Stomach (tissue), 8 donors: ENCODE measurements at regions not wholly inside any gene's neighbourhood (a gene's known extent, or its start where the extent isn't known, plus 50 kb on each side); places are given as distances from the start of the nearest gene placed in this dataset.

Experiments used
- DNase-seq, 2 donors: peaks; one replicate each; pipeline versions ENCODE4 v3.0.0 to v3.0.0-alpha.2; 2013 to 2019
- H3K27ac ChIP-seq, 5 donors: fragments of 200-600 bp in 4 of 5; sonication (generic) in 4 of 5; one replicate each; pipeline ENCODE4 v1.5.1; 2013 to 2019; ENCODE audit warnings: mild to moderate bottlenecking in 1 of 5, moderate library complexity in 1 of 5
- H3K27me3 ChIP-seq, 3 donors: fragments of 200-600 bp; sonication (generic); one replicate each; pipeline ENCODE4 v1.5.1; 2017 to 2019; ENCODE audit warnings: mixed run types in 1 of 3
- H3K36me3 ChIP-seq, 4 donors: fragments of 200-600 bp; sonication (generic); 1 replicate in 3 of 4; 2 replicates in 1 of 4; pipeline ENCODE4 v1.5.1; 2016 to 2019
- H3K4me1 ChIP-seq, 4 donors: fragments of 200-600 bp; sonication (generic); one replicate each; pipeline ENCODE4 v1.5.1; 2016 to 2019
- H3K4me3 ChIP-seq, 4 donors: fragments of 200-600 bp; sonication (generic) in 3 of 4; one replicate each; pipeline ENCODE4 v1.5.1; 2016 to 2019; ENCODE audit warnings: mild to moderate bottlenecking in 1 of 4
- H3K9me3 ChIP-seq, 4 donors: fragments of 200-600 bp; sonication (generic); one replicate each; pipeline ENCODE4 v1.5.1; 2016 to 2019
- EP300 ChIP-seq: sonication (generic); formaldehyde crosslinking; IDR thresholded peaks from one replicate; pipeline ENCODE4 v1.6.1; 2017; ENCODE audit warnings: antibody characterized with exemption
- POLR2A ChIP-seq, 4 donors: fragments of 450-650 bp; IDR thresholded peaks; one replicate each; pipeline ENCODE4 v1.6.1; 2016; ENCODE audit warnings: antibody characterized with exemption in 4 of 4, control low read depth in 2 of 4, mild to moderate bottlenecking in 1 of 4, moderate library complexity in 1 of 4
- POLR2AphosphoS5 ChIP-seq, 3 donors: sonication (generic); formaldehyde crosslinking; IDR thresholded peaks; one replicate each; pipeline ENCODE4 v1.6.1; 2016; ENCODE audit warnings: antibody characterized with exemption in 3 of 3
- WGBS, 5 donors: extraction: QIAGEN DNeasy Blood & Tissue Kit in 3 of 5; methylation state at CpG; one replicate each; pipeline versions ENCODE4 v1.1.5 to v1.1.7; 2013 to 2018; 5-methylcytosine and 5-hydroxymethylcytosine counted together
- intact Hi-C: fragments of 100-400 bp; cut with DNase I; formaldehyde crosslinking; loops from one replicate; pipeline ENCODE4 v1.15.1; 2023; ENCODE audit warnings: low total_unique reads
- TF ChIP-seq, protein P1 (sequence below), 7 experiments: fragments of 450-650 bp in 4 of 7; fragments of 200-600 bp in 3 of 7; sonication (generic) in 3 of 7; IDR thresholded peaks; one replicate each; pipeline ENCODE4 v1.5.1; 2016 to 2019; ENCODE audit warnings: antibody characterized with exemption in 7 of 7, control low read depth in 2 of 7, mild to moderate bottlenecking in 1 of 7
- donor health status: healthy with polysubstance abuse.
- donor health status: Bipolar disorder and iron deficiency.
- donor health status: healthy.

GRCh38 chr6:113308266-113308665 is 548.9 kb upstream of the MARCKS start:
- Histone ChIP-seq H3K27ac (no peak overlapping the region), H3K36me3 (no peaks in the 10 kb centered on the region), H3K4me3 (no peak overlapping the region), H3K27me3 (no peaks in the 10 kb centered on the region), H3K4me1 (no peaks in the 10 kb centered on the region), H3K9me3 (no peaks in the 10 kb centered on the region)
- no peak for DNase-seq
- intact Hi-C loops: no loop called here
- WGBS, 5 donors: 67 to 94% (median 90%) methylated on average over 2 of the region's 2 CpGs
- TF ChIP-seq EP300: no peak
- TF ChIP-seq, protein P1, sequence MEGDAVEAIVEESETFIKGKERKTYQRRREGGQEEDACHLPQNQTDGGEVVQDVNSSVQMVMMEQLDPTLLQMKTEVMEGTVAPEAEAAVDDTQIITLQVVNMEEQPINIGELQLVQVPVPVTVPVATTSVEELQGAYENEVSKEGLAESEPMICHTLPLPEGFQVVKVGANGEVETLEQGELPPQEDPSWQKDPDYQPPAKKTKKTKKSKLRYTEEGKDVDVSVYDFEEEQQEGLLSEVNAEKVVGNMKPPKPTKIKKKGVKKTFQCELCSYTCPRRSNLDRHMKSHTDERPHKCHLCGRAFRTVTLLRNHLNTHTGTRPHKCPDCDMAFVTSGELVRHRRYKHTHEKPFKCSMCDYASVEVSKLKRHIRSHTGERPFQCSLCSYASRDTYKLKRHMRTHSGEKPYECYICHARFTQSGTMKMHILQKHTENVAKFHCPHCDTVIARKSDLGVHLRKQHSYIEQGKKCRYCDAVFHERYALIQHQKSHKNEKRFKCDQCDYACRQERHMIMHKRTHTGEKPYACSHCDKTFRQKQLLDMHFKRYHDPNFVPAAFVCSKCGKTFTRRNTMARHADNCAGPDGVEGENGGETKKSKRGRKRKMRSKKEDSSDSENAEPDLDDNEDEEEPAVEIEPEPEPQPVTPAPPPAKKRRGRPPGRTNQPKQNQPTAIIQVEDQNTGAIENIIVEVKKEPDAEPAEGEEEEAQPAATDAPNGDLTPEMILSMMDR (IDR thresholded peaks at IDR 0.05): no peak
- TF ChIP-seq POLR2A (IDR thresholded peaks at IDR 0.05): no peak
- TF ChIP-seq POLR2AphosphoS5 (IDR thresholded peaks at IDR 0.05): no peak

- TF ChIP-seq POLR2AphosphoS5 (IDR thresholded peaks at IDR 0.05) (no peak), POLR2A (IDR thresholded peaks at IDR 0.05) (no peak), EP300 (no peak)
- TF ChIP-seq, protein P1 (IDR thresholded peaks at IDR 0.05): no peak
Observed at GRCh38 chr6:113313841-113314240, 543.3 kb upstream of the MARCKS start.

DNA sequence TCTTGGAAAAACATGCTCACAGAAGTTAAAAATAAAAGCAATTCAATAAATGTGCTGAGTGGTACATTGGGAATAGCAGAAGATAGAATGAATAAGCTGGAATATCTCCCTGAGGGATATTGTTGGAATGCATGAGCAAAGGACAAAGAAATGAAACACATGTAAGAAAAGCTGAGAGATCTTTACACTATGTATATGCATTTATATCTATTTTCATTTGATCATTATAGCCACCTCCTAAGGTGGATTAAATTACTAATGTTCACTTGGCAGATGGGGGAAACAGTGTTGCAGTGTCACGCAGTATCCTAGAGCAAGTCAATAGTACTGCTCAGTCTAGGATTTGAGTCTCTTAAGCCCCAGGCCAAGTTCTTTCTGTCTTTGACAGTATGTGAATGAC is 542.0 kb upstream of the MARCKS start:
- H3K9me3 ChIP-seq: no peaks in the 10 kb centered on the region
- no peaks in the 10 kb centered on the region for H3K27me3 ChIP-seq
- TF ChIP-seq POLR2A (IDR thresholded peaks at IDR 0.05): no peak
- TF ChIP-seq POLR2AphosphoS5 (IDR thresholded peaks at IDR 0.05): no peak
- TF ChIP-seq EP300: no peak
- TF ChIP-seq, protein P1 (IDR thresholded peaks at IDR 0.05): no peak
- H3K4me1 ChIP-seq: no peaks in the 10 kb centered on the region
- 89 to 100% (median 92%) methylated on average over 1 of the region's 1 CpG for WGBS, 5 donors
- H3K4me3 ChIP-seq: no peak overlapping the region
- H3K36me3 ChIP-seq: no peaks in the 10 kb centered on the region
- no peak overlapping the region for H3K27ac ChIP-seq
- intact Hi-C loops: no loop called here
- DNase-seq: peak in 1 of 2 donors; percentile 30

More at GRCh38 chr6:113313841-113314240, 543.3 kb upstream of the MARCKS start:
- no peak overlapping the region for H3K27ac ChIP-seq
- H3K36me3 ChIP-seq: no peaks in the 10 kb centered on the region
- no peaks in the 10 kb centered on the region for H3K9me3 ChIP-seq
- 80 to 91% (median 90%) methylated on average over 1 of the region's 1 CpG for WGBS, 5 donors
- no peak overlapping the region for H3K4me3 ChIP-seq
- intact Hi-C loops: no loop called here
- H3K27me3 ChIP-seq: no peaks in the 10 kb centered on the region
- no peaks in the 10 kb centered on the region for H3K4me1 ChIP-seq
- DNase-seq: no peak

DNA sequence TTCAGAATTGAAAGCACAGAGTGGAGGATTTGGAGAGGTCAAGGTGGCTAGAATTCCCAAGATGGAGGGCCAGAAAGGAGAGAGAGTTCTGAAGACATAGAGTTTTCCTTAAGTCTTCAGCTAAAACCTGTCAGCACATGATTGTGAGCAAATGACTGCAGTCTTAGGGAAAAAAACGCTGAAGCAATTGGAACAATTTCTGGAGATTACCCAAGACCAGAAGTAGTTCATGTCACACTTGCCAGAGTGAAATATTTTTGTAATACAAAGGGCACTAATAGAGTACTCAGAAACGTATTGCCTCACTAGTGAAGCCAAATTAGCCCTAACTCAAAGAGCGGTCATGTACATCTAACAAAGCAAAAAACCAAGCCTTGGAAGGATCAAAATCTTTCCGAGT is 541.3 kb upstream of the MARCKS start:
- Histone ChIP-seq H3K4me1 (no peaks in the 10 kb centered on the region), H3K27me3 (no peaks in the 10 kb centered on the region)
- WGBS, 5 donors: 63 to 87% (median 82%) methylated on average over 4 of the region's 4 CpGs

More for the DNA sequence above, 541.3 kb upstream of the MARCKS start:
- no peaks in the 10 kb centered on the region for H3K9me3 ChIP-seq
- intact Hi-C loops: no loop called here
- no peak overlapping the region for H3K4me3 ChIP-seq
- no peaks in the 10 kb centered on the region for H3K36me3 ChIP-seq
- H3K27ac ChIP-seq: no peak overlapping the region
- TF ChIP-seq POLR2A (IDR thresholded peaks at IDR 0.05) (no peak), EP300 (no peak), POLR2AphosphoS5 (IDR thresholded peaks at IDR 0.05) (no peak)
- TF ChIP-seq, protein P1 (IDR thresholded peaks at IDR 0.05): no peak
- DNase-seq: no peak
